Psoas muscle (tissue), 7 donors: ENCODE measurements at regions not wholly inside any gene's neighbourhood (a gene's known extent, or its start where the extent isn't known, plus 50 kb on each side); places are given as distances from the start of the nearest gene placed in this dataset.

ENCODE experiments used
- ATAC-seq, 4 donors: fragments of 200-7000 bp; cut with Tn5 transposase; one replicate each; pipeline ENCODE4 v1.9.1; 2020; ENCODE audit warnings: moderate library complexity in 3 of 4, mild to moderate bottlenecking in 2 of 4
- DNase-seq, 2 donors: peaks; one replicate each; pipeline ENCODE4 v3.0.0-alpha.2; 2020
- H3K27ac ChIP-seq: fragments of 200-600 bp; one replicate; pipeline ENCODE4 v1.8.0; 2022
- H3K27me3 ChIP-seq, 3 donors: fragments of 200-600 bp in 1 of 3; one replicate each; pipeline versions ENCODE4 v1.6.1 to v1.8.0; 2013 to 2022; ENCODE audit warnings: low read length in 2 of 3, mild to moderate bottlenecking in 2 of 3, moderate library complexity in 1 of 3; ENCODE audit not compliant: insufficient read depth in 3 of 3
- H3K36me3 ChIP-seq, 2 donors: fragments of 200-600 bp in 1 of 2; one replicate each; pipeline versions ENCODE4 v1.6.1 to v1.8.0; 2013 to 2022; ENCODE audit warnings: low read depth in 1 of 2, mild to moderate bottlenecking in 1 of 2, moderate library complexity in 1 of 2; ENCODE audit not compliant: insufficient read depth in 1 of 2
- H3K4me1 ChIP-seq: fragments of 200-600 bp; one replicate; pipeline ENCODE4 v1.8.0; 2022
- H3K4me3 ChIP-seq: fragments of 200-600 bp; one replicate; pipeline ENCODE4 v1.8.0; 2022; ENCODE audit warnings: mild to moderate bottlenecking
- H3K9me3 ChIP-seq: fragments of 200-600 bp; one replicate; pipeline ENCODE4 v1.8.0; 2022
- WGBS, 3 donors: extraction: QIAGEN DNeasy Blood & Tissue Kit; methylation state at CpG; one replicate each; pipeline versions ENCODE4 v1.1.6 to v1.1.7; 2013; 5-methylcytosine and 5-hydroxymethylcytosine counted together
- intact Hi-C, 2 donors: fragments of 100-400 bp; cut with DNase I; formaldehyde crosslinking; loops; one replicate each; pipeline versions ENCODE4 v1.11.0 to v1.14.2; 2022
- TF ChIP-seq, protein P1 (sequence below): fragments of 200-600 bp; IDR thresholded peaks from one replicate; pipeline ENCODE4 v1.8.0; 2022; ENCODE audit warnings: antibody characterized with exemption
- donor health status: healthy with polysubstance abuse.
- donor health status: DM: no; HTN: no; CAD: no; lungs with moderate emphysema.
- donor health status: Bipolar disorder and iron deficiency.
- donor health status: healthy.
- donor health status: DM: yes; HTN: yes; CAD: no.
- donor health status: DM: no; HTN: no; CAD: no.
- donor health status: DM: yes; HTN: yes; CAD: no.

DNA sequence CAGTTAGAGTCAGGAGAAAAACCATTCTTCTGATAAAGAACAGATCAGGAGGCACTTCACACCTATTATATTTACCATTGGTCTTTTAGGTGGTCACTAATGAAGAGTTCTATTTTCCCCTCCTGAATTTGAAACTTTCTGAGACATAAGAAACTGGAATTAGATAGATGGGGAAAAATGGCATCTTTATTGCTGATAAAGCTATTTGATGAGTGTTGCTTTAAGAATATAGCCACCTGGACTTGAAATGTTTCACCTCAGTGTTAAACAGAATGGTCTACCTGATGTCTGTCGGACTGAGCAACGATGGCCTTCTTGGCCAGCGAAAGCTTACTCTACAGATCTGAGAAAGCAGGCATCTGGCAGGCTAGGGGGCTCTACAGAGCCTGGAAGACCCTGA is 107.0 kb downstream of the SLITRK5 start:
- 77 to 83% (median 77%) methylated on average over 3 of the region's 3 CpGs for WGBS, 3 donors
- Histone ChIP-seq H3K27ac (no peak overlapping the region), H3K27me3 (no peaks in the 10 kb centered on the region), H3K4me1 (no peaks in the 10 kb centered on the region), H3K4me3 (no peak overlapping the region), H3K36me3 (no peaks in the 10 kb centered on the region), H3K9me3 (no peaks in the 10 kb centered on the region)
- intact Hi-C loops = no loop called here
- TF ChIP-seq, protein P1, sequence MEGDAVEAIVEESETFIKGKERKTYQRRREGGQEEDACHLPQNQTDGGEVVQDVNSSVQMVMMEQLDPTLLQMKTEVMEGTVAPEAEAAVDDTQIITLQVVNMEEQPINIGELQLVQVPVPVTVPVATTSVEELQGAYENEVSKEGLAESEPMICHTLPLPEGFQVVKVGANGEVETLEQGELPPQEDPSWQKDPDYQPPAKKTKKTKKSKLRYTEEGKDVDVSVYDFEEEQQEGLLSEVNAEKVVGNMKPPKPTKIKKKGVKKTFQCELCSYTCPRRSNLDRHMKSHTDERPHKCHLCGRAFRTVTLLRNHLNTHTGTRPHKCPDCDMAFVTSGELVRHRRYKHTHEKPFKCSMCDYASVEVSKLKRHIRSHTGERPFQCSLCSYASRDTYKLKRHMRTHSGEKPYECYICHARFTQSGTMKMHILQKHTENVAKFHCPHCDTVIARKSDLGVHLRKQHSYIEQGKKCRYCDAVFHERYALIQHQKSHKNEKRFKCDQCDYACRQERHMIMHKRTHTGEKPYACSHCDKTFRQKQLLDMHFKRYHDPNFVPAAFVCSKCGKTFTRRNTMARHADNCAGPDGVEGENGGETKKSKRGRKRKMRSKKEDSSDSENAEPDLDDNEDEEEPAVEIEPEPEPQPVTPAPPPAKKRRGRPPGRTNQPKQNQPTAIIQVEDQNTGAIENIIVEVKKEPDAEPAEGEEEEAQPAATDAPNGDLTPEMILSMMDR = no peak
- ATAC-seq (no peak), DNase-seq (no peak)

DNA sequence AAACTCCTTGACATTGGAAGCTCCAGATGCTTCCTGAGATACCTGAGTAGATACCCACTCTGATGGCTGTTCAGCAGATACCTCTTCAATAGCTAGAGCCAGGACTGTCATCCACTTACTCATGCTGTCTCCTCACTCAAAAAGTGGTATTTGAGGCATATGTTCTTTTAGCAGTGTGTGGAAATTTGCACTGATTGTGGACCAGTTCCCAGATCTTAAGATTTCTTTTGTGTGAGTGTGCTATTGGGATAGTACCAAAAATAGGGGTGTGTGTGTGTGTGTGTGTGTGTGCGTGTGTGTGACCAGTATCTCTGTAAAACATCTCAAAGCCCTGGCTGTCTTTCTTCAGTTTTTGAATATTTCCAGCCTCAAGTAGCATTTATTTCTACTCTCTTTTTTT is 108.3 kb downstream of the SLITRK5 start:
- no peak overlapping the region for H3K27ac ChIP-seq
- intact Hi-C loops = no loop called here
- TF ChIP-seq, protein P1 = no peak
- DNase-seq (no peak), ATAC-seq (no peak)
- H3K27me3 ChIP-seq = no peaks in the 10 kb centered on the region
- 75 to 89% (median 77%) methylated on average over 1 of the region's 1 CpG for WGBS, 3 donors
- no peaks in the 10 kb centered on the region for H3K36me3 ChIP-seq
- no peak overlapping the region for H3K4me3 ChIP-seq
- H3K4me1 ChIP-seq = no peaks in the 10 kb centered on the region
- no peaks in the 10 kb centered on the region for H3K9me3 ChIP-seq

DNA sequence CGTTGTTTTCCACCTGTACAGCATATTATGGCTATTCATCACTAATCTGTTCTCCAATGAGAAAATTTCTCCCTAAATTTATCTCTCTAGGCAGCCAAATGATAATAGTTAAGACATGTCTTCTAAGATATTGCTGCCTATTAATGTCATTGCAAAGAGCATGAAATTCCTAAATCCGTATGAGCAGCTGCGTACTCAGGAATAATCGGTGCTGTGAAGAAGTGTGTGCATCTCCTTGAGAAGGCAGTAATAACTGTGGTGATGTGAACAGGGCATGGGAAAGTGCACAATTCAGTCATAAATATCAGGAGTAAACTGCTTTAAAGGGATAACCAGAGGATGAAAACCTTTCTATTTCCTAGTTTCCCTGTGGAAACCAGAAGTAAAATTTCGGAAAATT is 112.2 kb downstream of the SLITRK5 start:
- WGBS, 3 donors = 36 to 49% (median 41%) methylated on average over 5 of the region's 5 CpGs
- intact Hi-C loops = no loop called here
- ATAC-seq = no peak
- Histone ChIP-seq H3K9me3 (no peaks in the 10 kb centered on the region), H3K4me1 (no peaks in the 10 kb centered on the region), H3K27ac (no peak overlapping the region), H3K4me3 (no peak overlapping the region), H3K36me3 (no peaks in the 10 kb centered on the region), H3K27me3 (no peaks in the 10 kb centered on the region)
- DNase-seq = no peak
- TF ChIP-seq, protein P1 = no peak

DNA sequence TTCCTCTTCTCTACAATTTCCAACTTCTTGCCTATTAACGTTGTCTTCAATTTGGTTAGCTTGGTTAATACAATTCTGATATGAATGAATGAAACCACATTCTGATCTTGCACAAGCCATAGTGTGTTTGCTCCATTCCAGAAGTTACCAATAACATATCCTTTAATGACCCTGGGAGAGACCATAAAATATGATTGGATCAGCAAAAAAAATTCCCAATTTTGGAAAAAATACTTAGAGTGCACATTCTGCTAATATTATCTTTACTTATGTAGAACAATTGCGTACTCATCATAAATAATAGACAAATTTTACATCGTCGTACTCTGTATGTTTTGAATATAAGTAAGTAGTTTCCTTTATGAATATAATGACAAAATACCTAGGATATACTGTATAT is 117.2 kb downstream of the SLITRK5 start:
- H3K4me1 ChIP-seq = no peaks in the 10 kb centered on the region
- H3K4me3 ChIP-seq = no peak overlapping the region
- H3K9me3 ChIP-seq = no peaks in the 10 kb centered on the region
- TF ChIP-seq, protein P1 = no peak
- ATAC-seq (no peak), DNase-seq (no peak)
- no peak overlapping the region for H3K27ac ChIP-seq
- no peaks in the 10 kb centered on the region for H3K27me3 ChIP-seq
- WGBS, 3 donors = 88 to 89% (median 89%) methylated on average over 4 of the region's 4 CpGs
- no peaks in the 10 kb centered on the region for H3K36me3 ChIP-seq
- intact Hi-C loops = no loop called here

DNA sequence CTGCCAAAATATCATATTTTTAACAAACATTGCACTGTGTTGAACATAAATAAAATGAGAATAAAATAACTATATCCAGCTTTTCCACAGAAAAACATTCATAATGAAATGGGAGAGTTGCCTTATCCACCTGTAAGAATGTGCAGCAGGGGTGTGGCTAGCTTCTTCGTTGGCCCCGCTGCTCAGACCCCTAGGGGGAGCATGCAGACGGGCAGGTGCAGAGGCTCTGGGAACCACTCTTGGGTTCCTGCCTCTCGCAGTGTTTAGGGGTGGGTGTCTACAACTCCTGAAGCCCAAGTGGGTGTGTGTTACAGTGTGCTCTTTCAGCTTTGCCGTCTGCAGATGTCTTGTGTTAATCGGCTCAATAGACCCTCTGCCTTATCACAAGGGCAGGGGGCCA is 121.7 kb downstream of the SLITRK5 start:
- ATAC-seq = no peak
- Histone ChIP-seq H3K27ac (no peak overlapping the region), H3K27me3 (no peaks in the 10 kb centered on the region), H3K4me3 (no peak overlapping the region), H3K9me3 (no peaks in the 10 kb centered on the region), H3K36me3 (no peaks in the 10 kb centered on the region), H3K4me1 (no peaks in the 10 kb centered on the region)
- DNase-seq = no peak
- intact Hi-C loops = no loop called here
- WGBS, 3 donors = 67 to 73% (median 73%) methylated on average over 6 of the region's 6 CpGs
- TF ChIP-seq, protein P1 = no peak
